Motor neuron (in vitro differentiated cells): ENCODE measurements at regions not wholly inside any gene's neighbourhood (a gene's known extent, or its start where the extent isn't known, plus 50 kb on each side); places are given as distances from the start of the nearest gene placed in this dataset.
"Not testable (repeated sequence)": the region's sequence is repeated elsewhere in the genome, so short reads cannot be mapped to it uniquely, and the experiment has no call there.

Experiments used
- ATAC-seq, 8 experiments: fragments of 200-7000 bp; cut with Tn5 transposase; replicated peaks in 6 of 8; 2 replicates each; pipeline ENCODE4 v1.8.0; 2021; ENCODE audit warnings: mild to moderate bottlenecking in 8 of 8, moderate library complexity in 8 of 8
- H3K27ac ChIP-seq, 2 donors: fragments of 250-450 bp; sonication (Bioruptor Pico); 2 replicates each; pipeline ENCODE4 v1.9.0; 2021; ENCODE audit warnings: antibody characterized with exemption in 2 of 2, mild to moderate bottlenecking in 2 of 2, moderate library complexity in 1 of 2
- H3K4me1 ChIP-seq, 2 donors: fragments of 250-450 bp; sonication (Bioruptor Pico); replicated peaks in 1 of 2; 2 replicates each; pipeline ENCODE4 v1.6.1; 2021; ENCODE audit warnings: antibody characterized with exemption in 2 of 2, mild to moderate bottlenecking in 2 of 2, moderate library complexity in 1 of 2
- H3K4me3 ChIP-seq, 5 donors: fragments of 250-450 bp; sonication (Bioruptor Pico); 2 replicates each; pipeline ENCODE4 v1.9.0; 2021; ENCODE audit warnings: antibody characterized with exemption in 5 of 5, mild to moderate bottlenecking in 5 of 5, moderate library complexity in 4 of 5
- WGBS, 10 experiments: fragments of 450-650 bp; shearing (Covaris generic); methylation state at CpG; one replicate each; pipeline ENCODE4 v1.0.0; 2022; 5-methylcytosine and 5-hydroxymethylcytosine counted together
- in situ Hi-C, 9 experiments: fragments of 400-800 bp; cut with MboI; loops; one replicate each; pipeline ENCODE4 v1.15.0; 2021; ENCODE audit warnings: low sequenced_read_pairs in 9 of 9, low pct_unique_long_range_greater_than_20kb in 2 of 9; ENCODE audit not compliant: unreplicated experiment in 9 of 9

- WGBS, 10 experiments = 40 to 100% (median 89%) methylated on average over 1 to 17 of the region's 18 CpGs; no CpG with 5 or more reads in 1 of the 10 experiments
- ATAC-seq, H3K4me1 ChIP-seq, in situ Hi-C loops, H3K27ac ChIP-seq, H3K4me3 ChIP-seq: not testable (repeated sequence)
These were observed 103.2 kb downstream of the RGS2 start for GRCh38 chr1:192911896-192912656.

- H3K4me3 ChIP-seq = no peak overlapping the region
- H3K4me1 ChIP-seq = no peaks in the 10 kb centered on the region
- in situ Hi-C loops = no loop called here
- ATAC-seq = peak in 3 of 8 experiments; percentile 32 to 98 (median 64)
- no peak overlapping the region for H3K27ac ChIP-seq
- WGBS, 10 experiments = 0 to 100% (median 56%) methylated on average over 1 to 3 of the region's 3 CpGs; no CpG with 5 or more reads in 1 of the 10 experiments
These were observed 104.8 kb downstream of the RGS2 start for GRCh38 chr1:192913683-192914082.

GRCh38 chr1:192914092-192914491, 105.3 kb downstream of the RGS2 start:
- Histone ChIP-seq H3K4me3 (no peak overlapping the region), H3K27ac (no peak overlapping the region), H3K4me1 (no peaks in the 10 kb centered on the region)
- WGBS, 10 experiments = 25 to 100% (median 85%) methylated on average over 1 of the region's 1 CpG; no CpG with 5 or more reads in 2 of the 10 experiments
- no peak for ATAC-seq
- in situ Hi-C loops = no loop called here

GRCh38 chr1:192914696-192915095, 105.9 kb downstream of the RGS2 start:
- H3K4me3 ChIP-seq = no peak overlapping the region
- no peak overlapping the region for H3K27ac ChIP-seq
- 60 to 100% (median 79%) methylated on average over 1 to 2 of the region's 2 CpGs; no CpG with 5 or more reads in 2 of the 10 experiments for WGBS, 10 experiments
- in situ Hi-C loops = no loop called here
- H3K4me1 ChIP-seq = no peaks in the 10 kb centered on the region
- ATAC-seq = no peak

GRCh38 chr1:192916021-192916420, 107.2 kb downstream of the RGS2 start:
- H3K4me3 ChIP-seq = no peak overlapping the region
- H3K4me1 ChIP-seq = no peaks in the 10 kb centered on the region
- no peak overlapping the region for H3K27ac ChIP-seq
- in situ Hi-C loops = no loop called here
- 56 to 100% (median 92%) methylated on average over 1 of the region's 1 CpG; no CpG with 5 or more reads in 1 of the 10 experiments for WGBS, 10 experiments
- no peak for ATAC-seq

- 82 to 100% (median 89%) methylated on average over 1 of the region's 1 CpG for WGBS, 10 experiments
- in situ Hi-C loops = no loop called here
These were observed 109.4 kb downstream of the RGS2 start for GRCh38 chr1:192918259-192918658.

GRCh38 chr1:192920412-192920811, 111.6 kb downstream of the RGS2 start:
- 56 to 100% (median 89%) methylated on average over 1 to 3 of the region's 3 CpGs; no CpG with 5 or more reads in 4 of the 10 experiments for WGBS, 10 experiments
- H3K4me1 ChIP-seq = no peaks in the 10 kb centered on the region
- H3K27ac ChIP-seq = no peak overlapping the region
- H3K4me3 ChIP-seq = no peak overlapping the region
- in situ Hi-C loops = no loop called here
- no peak for ATAC-seq

More at GRCh38 chr1:192918259-192918658, 109.4 kb downstream of the RGS2 start:
- H3K4me1 ChIP-seq = no peaks in the 10 kb centered on the region
- no peak overlapping the region for H3K4me3 ChIP-seq
- no peak overlapping the region for H3K27ac ChIP-seq
- no peak for ATAC-seq

GRCh38 chr1:192925609-192926008, 116.8 kb downstream of the RGS2 start:
- in situ Hi-C loops = no loop called here
- H3K4me1 ChIP-seq = no peaks in the 10 kb centered on the region
- H3K4me3 ChIP-seq = no peak overlapping the region
- no peak overlapping the region for H3K27ac ChIP-seq
- 41 to 100% (median 87%) methylated on average over 1 to 4 of the region's 4 CpGs for WGBS, 10 experiments
- peak in 4 of 8 experiments; percentile 32 to 73 (median 66) for ATAC-seq

- no peak overlapping the region for H3K27ac ChIP-seq
- in situ Hi-C loops = no loop called here
- no peaks in the 10 kb centered on the region for H3K4me1 ChIP-seq
- no peak overlapping the region for H3K4me3 ChIP-seq
- no peak for ATAC-seq
- WGBS, 10 experiments = 68 to 100% (median 87%) methylated on average over 1 to 5 of the region's 5 CpGs; no CpG with 5 or more reads in 1 of the 10 experiments
These were observed 117.9 kb downstream of the RGS2 start for GRCh38 chr1:192926736-192927135.

- H3K27ac ChIP-seq = no peak overlapping the region
- no peaks in the 10 kb centered on the region for H3K4me1 ChIP-seq
- WGBS, 10 experiments = 56 to 100% (median 86%) methylated on average over 1 of the region's 1 CpG
- H3K4me3 ChIP-seq = no peak overlapping the region
- in situ Hi-C loops = no loop called here
- no peak for ATAC-seq
These were observed 118.7 kb downstream of the RGS2 start for GRCh38 chr1:192927496-192927895.

GRCh38 chr1:192929597-192929996, 120.8 kb downstream of the RGS2 start:
- in situ Hi-C loops = no loop called here
- H3K4me1 ChIP-seq = no peaks in the 10 kb centered on the region
- H3K4me3 ChIP-seq = no peak overlapping the region
- no peak for ATAC-seq
- no peak overlapping the region for H3K27ac ChIP-seq
- 60 to 100% (median 84%) methylated on average over 1 to 3 of the region's 3 CpGs; no CpG with 5 or more reads in 2 of the 10 experiments for WGBS, 10 experiments

- Histone ChIP-seq H3K4me1 (no peaks in the 10 kb centered on the region), H3K27ac (no peak overlapping the region), H3K4me3 (no peak overlapping the region)
- WGBS, 10 experiments = 50 to 100% (median 83%) methylated on average over 1 of the region's 1 CpG; no CpG with 5 or more reads in 2 of the 10 experiments
- ATAC-seq = no peak
- in situ Hi-C loops = no loop called here
These were observed 124.9 kb downstream of the RGS2 start for GRCh38 chr1:192933744-192934143.

GRCh38 chr1:192936313-192937018, 122.7 kb downstream of the UCHL5 start:
- in situ Hi-C loops = no loop called here
- Histone ChIP-seq H3K4me1 (no peaks in the 10 kb centered on the region), H3K4me3 (no peak overlapping the region), H3K27ac (no peak overlapping the region)
- no peak for ATAC-seq
- WGBS, 10 experiments = 75 to 100% (median 90%) methylated on average over 1 of the region's 1 CpG; no CpG with 5 or more reads in 2 of the 10 experiments
